Right renal cortex interstitium (tissue), 3 donors: ENCODE measurements at regions not wholly inside any gene's neighbourhood (a gene's known extent, or its start where the extent isn't known, plus 50 kb on each side); places are given as distances from the start of the nearest gene placed in this dataset.
A peak's percentile ranks its signal among the peaks of the same experiment; 100 is the strongest.

Source experiments
- DNase-seq, 3 donors: peaks; one replicate each; pipeline ENCODE4 v3.0.0-alpha.2; 2013; ENCODE audit warnings: low read depth in 3 of 3, low spot score in 2 of 3

DNA sequence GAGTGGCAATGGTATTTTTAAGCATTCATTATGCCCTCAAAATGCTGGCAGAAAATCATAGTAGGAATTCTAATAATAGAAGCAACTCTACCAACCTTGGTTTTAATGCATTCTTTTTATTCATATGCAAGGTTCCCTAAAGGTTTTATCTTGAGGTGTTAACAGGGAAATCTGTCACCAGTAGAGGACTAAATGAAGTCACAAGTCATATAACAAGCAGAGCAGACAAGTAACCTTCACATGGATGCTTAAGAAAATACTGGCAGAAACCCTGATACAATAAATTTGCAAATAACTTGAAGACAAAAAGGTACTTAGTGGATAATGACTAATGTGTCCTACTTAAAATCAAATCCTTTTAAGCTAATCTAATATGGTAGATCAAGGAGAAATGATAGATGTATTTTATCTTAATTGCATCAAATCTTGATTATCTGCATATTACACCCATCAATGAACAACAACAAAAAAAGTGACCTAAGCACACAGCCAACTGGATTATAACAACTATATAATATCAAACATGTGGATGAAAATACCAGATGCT is 73.3 kb downstream of the RFC3 start:
- DNase-seq = no peak

DNA sequence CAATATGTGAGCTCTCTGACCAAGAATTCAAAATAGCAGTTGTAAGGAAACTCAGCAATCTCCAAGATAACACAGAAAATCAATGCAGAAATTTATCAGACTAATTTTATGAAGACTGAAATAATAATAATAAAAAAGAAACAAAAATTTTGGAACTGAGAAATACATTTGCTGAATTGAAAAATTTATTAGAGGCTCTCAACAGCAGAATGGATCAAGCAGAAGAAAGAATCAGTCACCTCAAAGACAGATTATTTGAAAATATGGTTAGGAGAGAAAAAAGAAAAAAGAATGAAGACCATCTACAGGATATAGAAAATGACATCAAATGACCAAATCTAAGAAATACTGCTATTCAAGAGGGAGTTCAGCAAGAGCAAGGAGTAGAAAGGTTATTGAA is 75.6 kb downstream of the RFC3 start:
- no peak for DNase-seq

DNA sequence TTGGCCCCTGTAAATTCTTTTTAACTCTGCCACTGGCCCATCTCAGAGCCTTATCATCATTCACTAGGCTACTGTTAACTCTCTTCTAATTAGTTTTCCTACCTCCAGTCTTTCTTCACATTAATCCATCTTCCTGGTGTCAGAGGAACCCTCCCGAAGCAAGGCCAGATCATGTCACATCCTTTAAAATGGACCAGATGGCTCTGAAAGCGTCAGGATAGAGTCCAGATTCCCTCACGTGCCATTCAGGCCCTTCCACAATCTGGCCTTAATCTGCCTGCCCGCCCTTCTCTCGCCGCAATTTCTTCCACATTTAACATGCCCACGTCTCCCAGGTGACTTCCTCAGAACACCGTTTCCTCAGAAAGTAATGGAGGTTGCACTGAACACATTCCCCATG is 86.5 kb downstream of the RFC3 start:
- no peak for DNase-seq

DNA sequence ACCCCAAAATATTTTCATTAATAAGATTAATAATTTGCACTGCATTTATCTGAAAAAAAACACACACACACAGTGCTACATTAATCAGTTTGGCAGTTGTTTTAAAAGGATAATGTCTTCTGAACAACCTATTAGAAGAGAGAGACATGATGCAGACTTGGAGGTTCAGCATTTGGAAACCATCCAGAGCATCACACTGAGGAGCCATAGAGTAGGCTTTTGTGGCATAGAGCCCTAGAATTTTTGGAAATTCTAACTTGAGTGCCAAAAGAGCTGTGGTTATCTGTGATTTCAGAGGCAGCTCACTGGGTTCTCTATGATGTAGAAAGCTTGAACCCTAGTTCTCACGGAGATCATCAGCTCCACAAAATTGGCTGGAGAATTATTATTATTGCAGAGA is 90.2 kb downstream of the RFC3 start:
- DNase-seq = no peak

DNA sequence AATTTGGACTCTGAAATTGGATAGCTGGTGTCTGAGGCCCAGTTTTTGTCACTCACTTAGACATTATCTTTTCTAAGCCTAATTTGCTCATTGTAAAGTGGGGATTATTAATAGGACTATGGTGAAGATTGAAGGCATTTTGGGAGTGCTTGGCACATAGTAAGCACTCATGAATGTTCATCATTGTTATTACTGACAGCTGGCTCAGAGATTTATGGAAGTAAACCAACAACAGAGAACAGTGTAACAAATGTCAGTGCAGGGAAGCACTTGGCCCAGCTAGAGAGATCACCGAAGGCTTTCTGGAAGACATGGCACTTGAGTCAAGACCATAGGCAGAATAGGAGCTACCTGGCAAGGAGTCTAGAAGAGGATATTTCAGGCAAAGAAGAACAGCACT is 92.3 kb downstream of the RFC3 start:
- no peak for DNase-seq

DNA sequence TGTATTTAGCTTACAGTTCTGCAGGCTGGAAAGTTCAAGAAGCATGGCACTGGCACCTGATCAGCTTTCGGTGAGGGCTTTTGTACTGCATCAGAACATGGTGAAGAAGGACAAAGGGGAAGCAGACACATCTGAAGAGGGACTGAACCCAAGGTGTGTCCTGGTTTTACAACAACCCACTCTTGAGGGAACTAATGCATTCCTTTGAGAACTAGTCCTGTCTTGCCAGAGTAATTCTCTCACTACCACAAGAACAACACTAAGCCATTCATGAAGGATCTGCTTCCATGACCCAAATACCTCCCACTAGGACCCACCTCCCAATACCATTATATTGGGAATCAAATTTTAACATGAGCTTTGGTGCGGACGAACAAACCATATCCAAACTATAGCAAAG is 93.6 kb downstream of the RFC3 start:
- DNase-seq = no peak

DNA sequence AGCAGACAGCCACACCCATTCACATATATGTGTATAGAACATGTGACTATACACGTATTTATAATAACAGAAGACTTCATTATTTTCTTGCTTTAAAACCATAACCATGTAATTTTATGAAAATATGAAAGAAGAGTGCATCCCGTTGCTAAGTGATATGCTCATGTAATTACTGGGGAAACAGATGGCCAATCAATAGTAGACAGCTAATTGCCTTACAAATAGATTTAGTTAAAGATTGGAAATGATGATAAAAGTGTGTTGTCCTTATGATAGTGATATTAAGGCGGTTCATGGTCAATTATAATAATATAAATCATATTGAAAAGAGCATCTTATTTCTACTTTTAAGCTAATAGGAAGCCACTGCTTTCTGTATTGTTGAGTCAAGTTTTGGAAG is 95.9 kb downstream of the RFC3 start:
- no peak for DNase-seq

DNA sequence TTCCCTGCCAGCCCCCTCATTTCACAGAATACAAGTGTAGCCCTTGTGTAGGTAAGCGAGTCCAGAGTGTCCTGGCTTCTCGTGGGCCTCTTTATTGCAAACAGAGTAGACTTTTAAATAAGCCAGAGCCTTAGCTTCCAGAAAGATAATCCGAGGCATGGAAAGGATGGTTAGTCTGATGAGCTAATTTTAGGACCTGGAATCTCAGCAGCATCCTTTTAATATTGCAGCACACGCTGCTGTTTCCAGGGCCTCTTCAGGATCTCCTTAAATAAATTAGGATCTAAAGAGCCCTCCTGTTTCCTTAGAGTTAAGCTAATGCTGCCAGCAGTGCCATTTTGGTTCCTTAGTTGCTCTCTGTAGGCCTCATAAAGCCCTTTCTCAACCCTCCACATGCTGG is 99.2 kb downstream of the RFC3 start:
- no peak for DNase-seq

DNA sequence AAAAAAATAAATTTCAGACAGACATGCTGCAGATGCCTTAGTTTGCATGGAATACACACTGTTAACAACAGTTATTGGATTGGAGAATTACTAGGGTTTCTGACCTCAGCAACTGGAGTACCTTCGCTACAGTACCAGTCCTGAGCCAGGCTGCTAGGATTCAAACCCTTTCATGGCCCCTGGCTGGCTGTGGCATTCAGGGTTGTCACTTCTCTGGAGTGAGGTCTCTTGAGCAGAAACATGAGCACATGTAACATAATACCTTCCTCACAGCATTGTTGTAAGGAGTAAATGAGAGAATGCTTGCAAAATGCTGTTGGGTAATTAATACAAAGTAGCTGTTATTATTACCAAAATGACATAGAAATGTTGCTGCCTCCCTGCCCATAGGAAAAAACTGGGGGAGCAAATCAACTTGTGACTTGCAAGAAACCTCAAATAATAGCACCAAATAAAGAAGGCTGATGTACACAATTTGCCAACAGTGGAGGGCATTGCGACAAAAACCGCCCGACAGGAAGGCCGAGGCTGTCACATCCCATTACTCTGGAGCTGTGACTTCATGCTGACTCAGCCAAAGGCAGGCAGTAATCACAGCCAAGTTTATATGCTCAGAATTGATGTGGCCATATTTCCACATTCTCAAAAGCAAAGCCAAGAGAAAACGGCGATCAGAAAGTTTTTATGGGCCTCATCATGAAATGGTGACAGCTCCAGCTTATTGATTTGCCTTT is 100.4 kb downstream of the RFC3 start:
- DNase-seq = peak in 2 of 3 donors; percentile 16 to 41

DNA sequence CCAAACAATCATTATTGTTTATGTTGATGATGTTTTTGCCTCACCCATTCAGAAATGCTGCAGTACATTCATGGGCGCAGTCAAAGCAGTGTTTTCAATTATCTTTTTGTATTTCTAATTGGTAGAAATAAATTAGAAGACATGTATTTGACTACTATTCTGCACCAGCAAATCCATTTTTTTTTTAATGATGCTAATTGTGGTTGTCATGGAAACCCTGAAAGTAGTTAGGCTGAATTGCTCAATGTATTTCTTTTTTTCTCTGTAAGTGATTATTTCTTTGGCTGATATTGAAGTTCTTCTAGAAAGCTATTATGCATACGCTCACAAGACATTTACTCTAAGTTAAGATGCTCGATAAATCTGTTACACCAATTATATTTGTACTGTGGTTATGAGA is 101.2 kb downstream of the RFC3 start:
- no peak for DNase-seq

DNA sequence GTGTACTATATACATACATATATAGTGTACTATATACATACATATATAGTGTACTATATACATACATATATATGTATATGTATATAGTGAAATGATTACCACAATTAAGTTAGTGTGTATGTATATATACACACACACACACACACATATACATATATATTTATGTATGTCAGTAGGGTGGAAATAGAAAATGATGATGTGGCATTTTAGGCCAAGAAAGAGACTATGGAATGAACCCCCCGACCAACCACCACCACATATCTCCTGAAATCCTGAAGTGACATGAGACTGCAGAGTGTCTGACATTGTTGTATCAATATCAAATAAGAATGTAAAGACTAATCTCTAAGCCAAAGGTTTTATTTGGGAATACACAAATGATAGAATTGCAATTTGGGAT is 107.6 kb downstream of the RFC3 start:
- no peak for DNase-seq

DNA sequence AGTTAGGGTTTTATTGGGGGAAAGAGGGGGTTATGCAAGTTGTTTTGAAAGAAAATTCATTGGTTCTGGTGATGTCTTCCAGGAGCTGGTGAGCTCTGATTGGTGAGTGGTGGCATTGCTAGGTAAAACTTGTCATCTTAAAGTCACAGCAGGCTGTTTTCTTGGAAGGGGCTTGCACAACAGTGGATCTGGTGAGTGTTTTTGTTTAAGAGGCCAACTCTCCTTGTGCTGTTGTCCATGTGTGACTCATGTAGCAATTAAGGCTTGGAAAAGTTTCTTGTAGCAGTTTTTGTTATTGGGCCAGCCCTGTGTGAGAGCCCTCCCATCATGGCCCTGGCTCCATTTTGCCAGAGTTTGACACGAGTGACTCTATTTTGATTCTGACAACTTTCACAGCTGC is 109.4 kb downstream of the RFC3 start:
- no peak for DNase-seq

DNA sequence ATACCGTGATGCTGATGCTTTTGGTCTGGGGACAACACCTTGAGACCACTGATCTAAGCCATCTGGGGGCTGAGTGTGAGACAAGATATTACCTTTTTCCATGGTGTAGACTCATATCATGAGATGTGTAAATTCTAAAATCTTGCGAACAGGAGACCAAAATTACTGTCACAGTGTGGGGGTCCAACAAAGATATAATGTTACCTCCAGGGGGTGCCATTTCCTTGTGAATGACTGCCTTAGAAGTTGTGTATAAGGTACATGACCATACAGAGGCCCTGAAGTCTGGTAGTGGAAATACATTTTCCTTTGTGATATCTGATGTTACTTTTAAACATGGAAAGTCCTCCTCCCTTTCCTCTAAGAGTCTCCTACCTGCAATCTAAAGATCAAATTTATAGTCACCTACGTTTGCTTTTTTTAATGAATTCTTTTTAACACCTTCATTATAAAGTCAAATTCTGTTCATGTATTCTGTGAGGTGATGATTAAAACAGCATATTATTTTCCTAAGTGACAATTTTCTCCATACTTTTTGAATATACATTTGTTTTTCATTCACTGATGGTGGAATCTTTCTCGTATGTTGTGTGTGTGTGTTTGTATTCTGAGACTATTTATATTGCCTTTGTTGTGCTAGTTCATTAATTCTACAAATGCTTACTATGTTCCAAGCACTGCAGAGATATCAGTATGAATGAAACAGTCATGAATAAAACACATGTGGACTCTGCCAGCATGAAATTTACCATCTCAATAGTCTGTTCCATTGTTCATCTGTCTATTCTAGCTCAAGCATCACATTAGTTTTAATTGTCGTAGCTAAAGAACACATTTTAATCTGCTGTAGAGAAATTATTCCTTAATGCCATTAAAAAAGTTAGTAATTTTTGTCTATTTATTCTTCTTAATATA is 113.7 kb downstream of the RFC3 start:
- no peak for DNase-seq

DNA sequence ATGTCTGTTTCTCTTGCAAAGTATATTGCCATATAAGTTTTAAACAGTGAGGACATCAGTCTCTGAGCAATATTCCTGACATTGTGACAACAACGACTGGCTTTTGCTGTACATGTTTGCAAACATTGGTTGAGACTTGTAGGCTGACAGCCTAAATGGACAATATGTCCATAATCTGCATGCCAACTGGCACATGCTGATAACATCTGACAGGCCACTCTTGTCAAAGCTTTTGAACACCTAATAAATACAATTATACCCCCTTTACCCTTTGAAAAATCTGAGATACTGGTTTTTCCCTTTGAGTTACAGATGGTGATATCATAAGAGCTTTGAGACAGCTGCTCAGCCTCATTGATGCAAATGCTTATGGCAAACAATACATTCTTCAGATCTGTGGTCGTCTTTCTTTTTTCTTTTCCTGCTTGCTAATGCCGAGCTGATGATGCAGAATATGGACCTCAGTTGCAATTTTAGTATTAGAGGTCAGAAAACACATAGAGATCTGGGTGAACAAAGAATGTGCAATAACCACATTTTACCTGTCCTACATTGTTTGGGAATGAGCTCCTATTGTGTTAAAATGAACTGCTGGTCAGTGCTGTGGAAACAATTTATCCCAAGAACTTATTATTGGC is 114.9 kb downstream of the RFC3 start:
- DNase-seq = no peak

DNA sequence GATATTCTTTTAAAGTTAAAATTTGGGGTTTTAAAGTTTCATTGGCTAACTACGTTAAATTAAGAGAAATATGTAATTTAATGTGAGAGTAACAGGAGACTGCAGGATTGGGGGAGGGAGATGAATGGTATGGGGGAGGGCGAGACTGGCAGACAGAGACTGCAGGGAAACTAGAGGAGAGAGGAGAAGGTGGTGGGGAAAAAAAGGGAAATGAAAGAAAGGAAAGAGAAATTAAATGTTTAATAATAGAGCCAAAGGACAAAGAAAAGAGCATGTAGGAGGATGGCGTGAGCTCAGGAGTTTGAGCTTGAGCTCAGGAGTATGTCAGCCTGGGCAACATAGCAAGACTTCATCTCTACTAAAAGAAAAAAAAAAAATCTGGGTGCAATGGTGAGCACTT is 115.9 kb downstream of the RFC3 start:
- no peak for DNase-seq

DNA sequence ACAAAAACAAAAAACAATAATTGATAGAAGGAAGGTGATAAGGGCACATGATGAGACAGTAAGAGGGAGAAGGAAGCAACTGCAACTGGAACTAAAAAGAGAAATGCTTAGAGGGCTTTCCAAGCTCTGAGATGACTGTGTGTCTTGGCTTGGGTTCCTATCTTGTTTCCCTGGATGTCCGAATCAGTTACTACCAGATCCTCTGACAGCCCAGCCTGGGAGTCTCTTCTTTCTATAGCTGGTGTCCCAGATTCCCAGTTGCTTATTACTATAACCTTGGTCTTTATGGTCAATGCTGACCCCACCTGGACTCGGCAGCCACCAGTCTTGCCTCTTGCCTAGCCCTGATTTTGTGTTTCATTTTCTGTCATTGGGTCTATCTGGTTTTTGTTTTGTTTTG is 116.4 kb downstream of the RFC3 start:
- DNase-seq = no peak

DNA sequence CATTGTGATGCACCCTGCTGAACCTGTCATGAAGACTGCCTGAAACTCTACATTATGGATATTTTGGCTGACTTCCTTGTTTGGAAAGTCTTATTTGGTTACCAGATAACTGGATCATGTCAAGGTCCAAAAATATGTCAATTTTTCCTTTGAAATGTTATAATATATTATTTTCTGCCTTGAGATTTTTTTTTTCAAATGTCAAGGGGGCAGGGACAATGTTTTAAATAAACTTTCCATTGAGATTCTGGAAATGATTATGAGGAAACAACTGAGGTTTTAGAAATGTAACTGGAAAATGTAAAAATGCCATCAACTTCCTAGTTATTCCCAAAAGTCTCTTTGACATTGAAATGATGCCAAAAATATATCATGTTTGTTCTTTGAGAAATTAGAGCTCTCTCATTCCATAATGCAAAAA is 117.0 kb downstream of the RFC3 start:
- DNase-seq = no peak

DNA sequence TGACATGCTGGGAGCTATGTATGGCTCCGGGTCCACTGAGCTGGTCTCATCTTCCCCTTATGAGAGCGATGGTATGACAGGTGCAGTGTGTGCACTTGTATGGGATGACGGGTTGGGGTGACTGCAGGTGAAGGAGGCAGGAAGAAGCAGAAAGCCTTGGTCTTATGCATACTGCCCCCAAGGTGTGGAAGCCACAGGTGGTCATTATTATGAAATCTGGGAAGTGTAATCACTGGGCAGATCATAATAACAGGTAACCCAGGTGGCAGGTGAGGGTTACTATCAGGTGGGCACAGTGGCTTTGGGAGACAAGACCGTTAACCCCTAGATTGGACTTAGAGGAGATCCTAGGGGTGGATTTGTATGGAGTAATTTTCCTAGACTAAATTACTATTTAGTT is 118.0 kb downstream of the RFC3 start:
- no peak for DNase-seq

DNA sequence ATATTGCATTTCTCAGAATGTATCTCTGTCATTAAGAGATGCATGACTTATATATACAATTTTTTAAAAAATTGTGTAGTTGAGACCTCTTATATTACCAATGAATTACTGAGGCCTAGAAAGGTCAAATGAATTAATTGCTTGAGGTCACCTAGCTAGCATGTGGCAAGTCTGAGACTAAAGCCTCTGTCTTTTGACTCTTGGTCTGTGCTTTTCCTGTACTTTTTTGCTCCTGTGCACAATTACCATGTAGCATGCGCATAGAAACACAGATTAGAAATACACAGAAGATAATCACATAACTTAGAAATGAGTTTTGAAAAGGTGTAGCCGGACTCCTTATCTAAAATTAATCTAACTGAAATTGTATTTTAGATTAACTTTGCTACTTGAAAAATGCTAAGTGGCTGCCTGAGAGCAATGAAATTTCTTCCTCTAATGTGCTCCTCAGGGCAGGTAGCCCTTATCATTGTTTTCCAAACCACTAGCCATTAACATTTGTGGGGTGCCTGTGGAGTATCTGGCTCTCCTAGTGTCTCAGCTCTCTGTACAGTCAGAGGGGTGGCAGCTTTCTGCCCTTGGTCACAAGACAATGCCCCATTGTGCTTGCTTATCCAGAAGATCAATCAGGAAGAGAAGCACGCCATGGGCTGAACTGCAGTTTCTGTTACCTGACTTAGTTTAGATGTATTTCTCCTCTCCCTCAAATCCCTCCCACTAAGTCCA is 119.6 kb downstream of the RFC3 start:
- no peak for DNase-seq

DNA sequence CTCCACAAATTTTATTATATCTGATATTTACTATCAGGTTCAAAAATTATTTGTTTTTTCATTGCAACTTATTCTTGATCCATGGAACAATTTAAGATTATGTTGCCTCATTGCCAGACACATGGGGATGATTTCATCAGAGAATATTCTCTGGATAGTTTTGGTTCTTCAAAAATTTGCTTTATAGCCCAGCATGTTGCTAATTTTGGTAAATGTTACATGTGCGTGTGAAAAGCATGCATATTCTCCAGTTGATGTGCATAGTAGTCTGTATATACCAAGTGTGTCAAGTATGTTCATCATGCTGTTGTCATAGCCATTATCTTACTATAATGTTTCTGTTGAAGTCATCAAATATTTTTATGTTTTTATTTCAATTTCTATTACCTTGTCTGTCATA is 122.3 kb downstream of the RFC3 start:
- DNase-seq = no peak

DNA sequence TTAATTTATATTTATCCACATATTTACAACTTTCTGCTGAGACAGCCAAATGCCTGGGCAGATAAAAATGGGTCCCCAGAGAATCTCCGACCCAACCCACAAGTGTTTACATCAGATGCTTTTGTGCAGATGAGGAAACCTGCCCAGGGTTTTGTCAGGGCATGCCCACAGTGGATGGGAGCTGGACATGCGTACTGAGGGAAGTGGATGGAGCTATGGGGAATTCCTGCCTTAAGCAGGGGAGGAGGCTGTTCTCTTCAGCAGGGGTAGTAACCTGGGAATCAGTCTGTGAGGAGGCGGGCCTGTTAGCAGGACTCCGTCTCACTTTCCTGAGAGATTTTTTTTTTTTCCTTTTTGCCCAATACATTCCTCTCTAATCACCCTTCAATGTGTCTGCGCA is 122.9 kb downstream of the RFC3 start:
- DNase-seq = no peak
